ENCODE measurements at regions not wholly inside any gene's neighbourhood (a gene's known extent, or its start where the extent isn't known, plus 50 kb on each side); places are given as distances from the start of the nearest gene placed in this dataset.
"Not testable (repeated sequence)": the region's sequence is repeated elsewhere in the genome, so short reads cannot be mapped to it uniquely, and the experiment has no call there.

DNA sequence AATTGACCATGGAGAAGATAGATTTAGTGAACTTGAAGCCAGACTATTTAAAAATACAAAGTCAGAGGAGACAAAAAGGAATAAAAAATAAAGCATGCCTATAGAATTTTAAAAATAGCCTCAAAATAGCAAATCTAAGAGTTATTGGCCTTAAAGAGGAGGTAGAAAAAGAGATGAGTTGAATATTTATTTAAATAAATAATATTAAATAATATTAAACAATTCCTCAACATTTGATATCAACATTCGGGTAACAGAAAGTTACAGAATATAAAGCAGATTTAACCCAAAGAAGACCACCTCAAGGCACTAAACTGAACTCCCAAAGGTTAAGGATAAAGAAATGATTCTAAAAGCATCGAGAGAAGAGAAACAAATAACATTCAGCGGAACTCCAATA is 1627.4 kb downstream of the SPATA31A7 start:
- not testable (repeated sequence) for TF ChIP-seq POLR2A (IDR thresholded peaks at IDR 0.05; ENCODE audit: low read depth); CTCF (IDR thresholded peaks at IDR 0.05); POLR2AphosphoS5 (IDR thresholded peaks at IDR 0.05)
